ENCODE measurements at regions not wholly inside any gene's neighbourhood (a gene's known extent, or its start where the extent isn't known, plus 50 kb on each side); places are given as distances from the start of the nearest gene placed in this dataset.

- DNase-seq (ENCODE audit: low read depth in 2 of 3, low spot score in 2 of 3) = no peak
These were observed 174.5 kb upstream of the TMC3 start for GRCh38 chr15:81548365-81549130.

GRCh38 chr15:81547521-81548132 is 173.6 kb upstream of the TMC3 start:
- no peak for DNase-seq (ENCODE audit: low read depth in 2 of 3, low spot score in 2 of 3)

DNA sequence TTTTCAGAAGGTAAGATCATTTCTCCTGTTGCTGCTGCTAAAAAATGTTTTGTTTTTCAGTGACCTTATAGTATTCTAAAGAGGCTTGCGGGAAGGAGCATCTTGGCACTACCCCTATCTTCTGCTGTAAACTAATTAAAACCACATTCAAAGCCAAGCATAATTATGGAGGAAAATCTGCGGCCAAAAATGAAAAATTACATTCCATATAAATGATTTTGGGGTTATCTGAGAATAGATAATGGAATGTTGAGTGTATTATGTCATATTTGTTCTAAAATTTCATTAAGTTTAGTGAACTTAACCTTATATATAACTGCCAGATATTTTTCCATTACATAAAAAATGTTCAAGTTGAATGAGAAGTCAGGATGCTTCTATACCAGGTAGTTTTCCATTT is 170.4 kb upstream of the TMC3 start:
- DNase-seq (ENCODE audit: low read depth in 2 of 3, low spot score in 2 of 3) = no peak

- no peak for DNase-seq (ENCODE audit: low read depth in 2 of 3, low spot score in 2 of 3)
These were observed 166.9 kb upstream of the TMC3 start for GRCh38 chr15:81540909-81541308.

GRCh38 chr15:81536356-81536755 is 162.3 kb upstream of the TMC3 start:
- DNase-seq (ENCODE audit: low read depth in 2 of 3, low spot score in 2 of 3) = no peak

DNA sequence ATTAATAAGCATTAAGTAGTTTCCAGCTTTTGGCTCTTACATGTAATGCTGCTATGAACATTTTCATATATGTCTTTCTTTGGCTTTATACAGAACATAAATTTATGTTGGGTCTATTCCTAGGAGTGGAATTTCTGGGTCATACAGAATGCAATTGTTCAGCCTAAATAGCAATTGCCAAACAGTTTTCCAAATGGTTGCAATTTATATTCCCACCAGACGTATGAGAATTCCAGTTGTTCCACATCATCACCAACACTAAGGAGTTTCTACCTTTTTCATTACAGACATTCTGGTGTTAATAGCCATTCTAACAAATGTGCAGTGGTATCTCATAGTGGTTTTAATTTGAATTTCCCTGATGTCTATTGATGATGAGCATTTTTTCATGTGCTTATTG is 160.1 kb upstream of the TMC3 start:
- no peak for DNase-seq (ENCODE audit: low read depth in 2 of 3, low spot score in 2 of 3)

- DNase-seq (ENCODE audit: low read depth in 2 of 3, low spot score in 2 of 3) = no peak
These were observed 158.0 kb upstream of the TMC3 start for GRCh38 chr15:81532001-81532400.

DNA sequence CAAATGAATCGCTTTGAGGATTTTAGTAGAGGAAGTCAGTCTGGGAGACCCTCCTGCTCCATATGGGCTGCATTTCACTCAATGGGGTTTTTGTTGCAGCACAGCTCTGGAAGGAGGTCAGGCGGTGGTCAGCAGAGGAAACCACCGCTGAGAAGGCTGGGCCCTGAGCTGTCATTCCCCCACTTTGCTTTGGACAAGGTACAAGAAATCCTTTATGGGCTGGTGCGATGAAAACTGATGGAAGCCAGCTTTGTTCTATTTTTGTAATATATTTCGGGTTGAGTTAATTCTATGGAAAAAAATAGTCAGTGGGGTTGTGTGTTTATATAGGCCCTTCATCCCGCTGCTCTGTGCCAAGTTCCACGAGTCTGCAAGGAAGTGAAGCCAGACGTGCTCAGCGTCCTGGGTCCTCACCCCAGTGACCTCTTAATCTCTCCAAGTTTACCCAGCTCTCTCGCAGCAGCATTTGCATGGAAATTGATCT is 157.1 kb upstream of the TMC3 start:
- no peak for DNase-seq (ENCODE audit: low read depth in 2 of 3, low spot score in 2 of 3)

GRCh38 chr15:81530271-81530691 is 156.3 kb upstream of the TMC3 start:
- DNase-seq (ENCODE audit: low read depth in 2 of 3, low spot score in 2 of 3) = no peak

DNA sequence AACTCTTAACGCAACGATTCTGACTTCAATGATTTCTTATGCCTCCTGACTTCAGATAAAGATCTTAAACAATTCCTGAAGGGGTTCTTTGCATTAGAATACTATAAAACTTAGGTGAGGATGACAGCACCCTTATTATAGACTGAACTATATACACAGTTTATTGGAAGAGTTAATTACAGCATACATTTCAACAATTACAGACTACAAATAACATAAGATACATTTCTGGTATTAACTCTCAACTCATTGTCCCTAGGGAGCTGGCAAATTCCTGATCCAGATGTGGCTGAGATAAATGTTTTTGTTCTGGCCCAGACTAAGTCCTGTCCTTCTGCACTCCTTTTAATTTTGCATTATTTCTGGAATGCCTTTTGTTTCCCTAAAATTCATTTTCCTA is 155.5 kb upstream of the TMC3 start:
- DNase-seq (ENCODE audit: low read depth in 2 of 3, low spot score in 2 of 3) = no peak

DNA sequence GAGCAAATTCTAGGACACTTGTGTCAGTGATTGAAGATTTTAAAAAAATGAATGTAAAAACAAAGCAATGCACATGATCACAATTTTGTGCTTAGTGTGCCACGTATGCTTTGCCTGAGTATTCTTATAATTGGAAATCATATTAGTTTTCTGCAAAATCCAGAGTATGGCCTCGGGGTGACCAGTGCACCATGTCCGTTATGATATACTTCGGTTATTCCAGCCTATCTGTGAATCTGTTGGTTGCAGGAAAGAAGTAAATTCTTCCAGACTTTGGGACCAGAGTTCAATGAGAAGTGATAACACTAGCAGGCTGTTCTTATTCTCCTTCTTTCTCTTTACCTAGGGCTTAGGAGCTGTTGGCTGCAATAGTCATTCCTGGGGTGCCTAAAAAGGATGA is 152.0 kb upstream of the TMC3 start:
- DNase-seq (ENCODE audit: low read depth in 2 of 3, low spot score in 2 of 3) = no peak

GRCh38 chr15:81524496-81524895 is 150.5 kb upstream of the TMC3 start:
- DNase-seq (ENCODE audit: low read depth in 2 of 3, low spot score in 2 of 3) = no peak

DNA sequence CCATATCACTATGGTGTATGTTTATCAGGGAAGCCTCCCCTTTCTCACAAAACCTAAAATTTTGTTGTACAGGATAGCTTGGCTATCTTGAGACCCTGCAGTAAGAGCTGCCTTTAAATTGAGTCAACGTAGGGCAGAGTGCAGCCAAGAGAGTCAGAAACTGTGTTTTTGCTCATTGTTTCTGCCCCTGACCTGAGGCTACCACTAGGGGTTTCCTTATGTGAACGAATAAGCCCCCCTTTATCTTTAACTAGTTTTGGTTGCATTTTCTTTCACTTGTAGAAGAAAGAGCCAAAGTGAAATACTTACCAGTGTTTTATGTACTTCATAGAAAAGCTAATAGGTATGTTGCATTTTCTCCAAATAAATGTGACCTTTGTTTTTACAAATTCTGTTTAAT is 149.9 kb upstream of the TMC3 start:
- DNase-seq (ENCODE audit: low read depth in 2 of 3, low spot score in 2 of 3) = no peak

- no peak for DNase-seq (ENCODE audit: low read depth in 2 of 3, low spot score in 2 of 3)
These were observed 146.5 kb upstream of the TMC3 start for GRCh38 chr15:81520480-81520879.

- no peak for DNase-seq (ENCODE audit: low read depth in 2 of 3, low spot score in 2 of 3)
These were observed 142.4 kb upstream of the TMC3 start for GRCh38 chr15:81516461-81516860.

- no peak for DNase-seq (ENCODE audit: low read depth in 2 of 3, low spot score in 2 of 3)
These were observed 142.0 kb upstream of the TMC3 start for GRCh38 chr15:81516012-81516411.

- no peak for DNase-seq (ENCODE audit: low read depth in 2 of 3, low spot score in 2 of 3)
These were observed 140.7 kb upstream of the TMC3 start for GRCh38 chr15:81514725-81515124.

- no peak for DNase-seq (ENCODE audit: low read depth in 2 of 3, low spot score in 2 of 3)
These were observed 137.1 kb upstream of the TMC3 start for GRCh38 chr15:81511138-81511537.

GRCh38 chr15:81507831-81508230 is 133.8 kb upstream of the TMC3 start:
- no peak for DNase-seq (ENCODE audit: low read depth in 2 of 3, low spot score in 2 of 3)

DNA sequence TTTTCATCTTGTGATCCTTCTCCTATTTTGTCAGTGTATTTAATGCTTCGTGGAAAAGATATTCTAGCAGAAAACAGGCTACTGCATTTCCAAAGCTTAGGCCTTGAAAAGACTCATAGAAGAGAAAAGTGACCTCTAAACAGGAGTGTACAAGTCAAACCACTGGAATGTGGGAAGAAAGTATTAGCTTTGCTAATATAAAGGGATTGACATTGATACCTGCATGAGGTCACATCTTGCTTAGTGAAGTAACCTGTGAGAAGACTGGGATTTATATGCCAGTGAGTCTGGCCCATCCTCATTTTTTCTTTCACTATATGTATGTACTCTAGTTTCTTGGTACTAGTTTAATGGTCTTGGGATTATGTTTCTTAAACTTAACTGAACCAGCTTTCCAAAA is 132.9 kb upstream of the TMC3 start:
- no peak for DNase-seq (ENCODE audit: low read depth in 2 of 3, low spot score in 2 of 3)

GRCh38 chr15:81506071-81506470 is 132.1 kb upstream of the TMC3 start:
- no peak for DNase-seq (ENCODE audit: low read depth in 2 of 3, low spot score in 2 of 3)

GRCh38 chr15:81504170-81504905 is 130.3 kb upstream of the TMC3 start:
- DNase-seq (ENCODE audit: low read depth in 2 of 3, low spot score in 2 of 3) = no peak

Data from hematopoietic multipotent progenitor cell (in vitro differentiated cells).